ENCODE measurements at regions not wholly inside any gene's neighbourhood (a gene's known extent, or its start where the extent isn't known, plus 50 kb on each side); places are given as distances from the start of the nearest gene placed in this dataset.

GRCh38 chr4:115920637-115921036, 807.2 kb upstream of the NDST4 start:
- no peak overlapping the region for H3K4me2 ChIP-seq
- H3K27me3 Mint-ChIP-seq (ENCODE audit: insufficient read depth, low read depth, poor library complexity): no peaks in the 10 kb centered on the region
- no peaks in the 10 kb centered on the region; the same call in 1 of the 2 replicates for H3K9me2 ChIP-seq (ENCODE audit: insufficient read depth)
- H3F3A ChIP-seq (replicated peaks; ENCODE audit: low read depth): no peaks in the 10 kb centered on the region
- ATAC-seq (no peak), DNase-seq (ENCODE audit: low spot score) (no peak)
- 0 out of 3 replicates have a peak, but pooled peaks cover 3% of the 10 kb centered on the region for H3K36me3 Mint-ChIP-seq (ENCODE audit: low read depth)
- no peaks in the 10 kb centered on the region for H3K36me3 ChIP-seq (ENCODE audit: insufficient read depth)
- TF ChIP-seq ETS1 (IDR thresholded peaks at IDR 0.05) (no peak), NANOG (IDR thresholded peaks at IDR 0.05; ENCODE audit: borderline replicate concordance) (no peak)
- H3K4me1 Mint-ChIP-seq: peaks cover 5% of the 10 kb centered on the region
- no peaks in the 10 kb centered on the region for H3K9me3 Mint-ChIP-seq
- H3K27ac Mint-ChIP-seq: no peak overlapping the region
- no peaks in the 10 kb centered on the region for H3K4me1 ChIP-seq (ENCODE audit: insufficient read depth)
- H2AFZ ChIP-seq: no peak overlapping the region
- H3K79me2 ChIP-seq (replicated peaks; ENCODE audit: insufficient read depth): no peaks in the 10 kb centered on the region
- no peak overlapping the region for H3K4me3 Mint-ChIP-seq
- H3K4me3 ChIP-seq: no peak overlapping the region
- no peak overlapping the region for H3K27ac ChIP-seq (ENCODE audit: low read depth)
- H4K20me1 ChIP-seq (replicated peaks; ENCODE audit: insufficient read depth): no peaks in the 10 kb centered on the region
- H3K27me3 ChIP-seq (ENCODE audit: insufficient read depth): no peaks in the 10 kb centered on the region

- 0 out of 3 replicates have a peak, but pooled peaks cover 3% of the 10 kb centered on the region for H3K36me3 Mint-ChIP-seq (ENCODE audit: low read depth)
- H3K4me3 Mint-ChIP-seq: no peak overlapping the region
- no peaks in the 10 kb centered on the region for H3K9me3 Mint-ChIP-seq
- no peak overlapping the region for H3K27ac Mint-ChIP-seq
- no peak overlapping the region for H2AFZ ChIP-seq
- H3K9me2 ChIP-seq (ENCODE audit: insufficient read depth): no peaks in the 10 kb centered on the region; the same call in 1 of the 2 replicates
- no peak overlapping the region for H3K4me3 ChIP-seq
- no peaks in the 10 kb centered on the region for H4K20me1 ChIP-seq (replicated peaks; ENCODE audit: insufficient read depth)
- ATAC-seq: no peak
- H3K4me1 ChIP-seq (ENCODE audit: insufficient read depth): no peaks in the 10 kb centered on the region
- H3K27me3 ChIP-seq (ENCODE audit: insufficient read depth): no peaks in the 10 kb centered on the region
- H3K36me3 ChIP-seq (ENCODE audit: insufficient read depth): no peaks in the 10 kb centered on the region
- H3F3A ChIP-seq (replicated peaks; ENCODE audit: low read depth): no peaks in the 10 kb centered on the region
- H3K79me2 ChIP-seq (replicated peaks; ENCODE audit: insufficient read depth): no peaks in the 10 kb centered on the region
- no peak overlapping the region for H3K27ac ChIP-seq (ENCODE audit: low read depth)
- peaks cover 5% of the 10 kb centered on the region for H3K4me1 Mint-ChIP-seq
- no peak overlapping the region for H3K4me2 ChIP-seq
- no peaks in the 10 kb centered on the region for H3K27me3 Mint-ChIP-seq (ENCODE audit: insufficient read depth, low read depth, poor library complexity)
- no peak for DNase-seq (ENCODE audit: low spot score)
- TF ChIP-seq REST (IDR thresholded peaks at IDR 0.05; ENCODE audit: unreplicated experiment) (no peak), JUNB (IDR thresholded peaks at IDR 0.05; ENCODE audit: unreplicated experiment) (no peak), NANOG (IDR thresholded peaks at IDR 0.05; ENCODE audit: borderline replicate concordance) (no peak), ZNF114 (CRISPR knock-in tag; IDR thresholded peaks at IDR 0.05) (no peak), ZNF331 (CRISPR knock-in tag; IDR thresholded peaks at IDR 0.05; ENCODE audit: low read depth) (no peak), ZNF462 (CRISPR knock-in tag; IDR thresholded peaks at IDR 0.05) (no peak), CTCF (conservative IDR thresholded peaks at IDR 0.05; ENCODE audit: low read depth in 2 of 2) (no peak), POLR2AphosphoS5 (IDR thresholded peaks at IDR 0.05; ENCODE audit: low read depth) (no peak)
These were observed 804.7 kb upstream of the NDST4 start for GRCh38 chr4:115918149-115918548.

Data from GM23338 (cell line).